WTC11 (cell line): ENCODE measurements at regions not wholly inside any gene's neighbourhood (a gene's known extent, or its start where the extent isn't known, plus 50 kb on each side); places are given as distances from the start of the nearest gene placed in this dataset.

Experiments used
- CBFB ChIP-seq: sonication (generic); formaldehyde crosslinking; IDR thresholded peaks from 2 replicates; pipeline ENCODE4 v1.8.1; 2022; ENCODE audit warnings: mild to moderate bottlenecking, low read depth, missing genetic modification reagents
- CREB1 ChIP-seq: sonication (generic); formaldehyde crosslinking; IDR thresholded peaks from 2 replicates; pipeline ENCODE4 v1.8.0; 2023; ENCODE audit warnings: mild to moderate bottlenecking, missing genetic modification reagents
- ELF4 ChIP-seq: sonication (generic); formaldehyde crosslinking; IDR thresholded peaks from 2 replicates; pipeline ENCODE4 v1.8.1; 2022; ENCODE audit warnings: low read depth, mild to moderate bottlenecking, moderate library complexity, missing genetic modification reagents
- ZNF416 ChIP-seq: fragments of 250-450 bp; sonication (Bioruptor Pico); IDR thresholded peaks from 2 replicates; pipeline ENCODE4 v1.9.0; 2021; ENCODE audit warnings: mild to moderate bottlenecking, inconsistent platforms
- TF ChIP-seq, protein P1 (sequence below): fragments of 200-600 bp; IDR thresholded peaks from 2 replicates; pipeline ENCODE4 v1.8.0; 2022; ENCODE audit warnings: antibody characterized with exemption
- TF ChIP-seq, protein P2 (sequence below): sonication (generic); formaldehyde crosslinking; conservative IDR thresholded peaks from 2 replicates; pipeline ENCODE4 v1.8.1; 2023; ENCODE audit warnings: mild to moderate bottlenecking, low read depth, missing genetic modification reagents, moderate library complexity
- TF ChIP-seq, protein P3 (sequence below): sonication (generic); formaldehyde crosslinking; IDR thresholded peaks from 2 replicates; pipeline ENCODE4 v1.8.0; 2022; ENCODE audit warnings: mild to moderate bottlenecking, missing genetic modification reagents
- TF ChIP-seq, protein P4 (sequence below): sonication (generic); formaldehyde crosslinking; conservative IDR thresholded peaks from 2 replicates; pipeline ENCODE4 v1.8.1; 2022; ENCODE audit warnings: mild to moderate bottlenecking, missing genetic modification reagents

DNA sequence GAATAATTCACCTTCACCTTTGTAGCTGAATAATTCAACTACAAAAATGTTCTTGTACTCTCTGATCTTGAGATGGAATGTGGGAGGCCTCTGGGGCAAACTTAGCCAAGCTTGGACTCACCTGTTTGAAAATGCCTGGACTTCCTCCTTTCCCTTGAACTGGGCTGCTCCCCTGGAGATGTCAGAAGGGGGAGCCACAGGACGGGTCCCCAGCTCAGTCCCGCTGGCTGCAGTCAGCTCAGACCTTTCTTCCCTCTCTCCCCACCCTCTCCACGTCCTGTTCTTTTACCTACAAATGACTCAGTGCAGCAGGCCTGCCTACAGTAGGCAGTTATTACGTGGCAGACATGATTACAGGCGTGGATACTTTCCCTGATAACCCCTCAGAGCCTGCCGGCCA, 131.5 kb upstream of the RALGAPA2 start:
- TF ChIP-seq, protein P1, sequence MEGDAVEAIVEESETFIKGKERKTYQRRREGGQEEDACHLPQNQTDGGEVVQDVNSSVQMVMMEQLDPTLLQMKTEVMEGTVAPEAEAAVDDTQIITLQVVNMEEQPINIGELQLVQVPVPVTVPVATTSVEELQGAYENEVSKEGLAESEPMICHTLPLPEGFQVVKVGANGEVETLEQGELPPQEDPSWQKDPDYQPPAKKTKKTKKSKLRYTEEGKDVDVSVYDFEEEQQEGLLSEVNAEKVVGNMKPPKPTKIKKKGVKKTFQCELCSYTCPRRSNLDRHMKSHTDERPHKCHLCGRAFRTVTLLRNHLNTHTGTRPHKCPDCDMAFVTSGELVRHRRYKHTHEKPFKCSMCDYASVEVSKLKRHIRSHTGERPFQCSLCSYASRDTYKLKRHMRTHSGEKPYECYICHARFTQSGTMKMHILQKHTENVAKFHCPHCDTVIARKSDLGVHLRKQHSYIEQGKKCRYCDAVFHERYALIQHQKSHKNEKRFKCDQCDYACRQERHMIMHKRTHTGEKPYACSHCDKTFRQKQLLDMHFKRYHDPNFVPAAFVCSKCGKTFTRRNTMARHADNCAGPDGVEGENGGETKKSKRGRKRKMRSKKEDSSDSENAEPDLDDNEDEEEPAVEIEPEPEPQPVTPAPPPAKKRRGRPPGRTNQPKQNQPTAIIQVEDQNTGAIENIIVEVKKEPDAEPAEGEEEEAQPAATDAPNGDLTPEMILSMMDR = no peak
- TF ChIP-seq, protein P2, sequence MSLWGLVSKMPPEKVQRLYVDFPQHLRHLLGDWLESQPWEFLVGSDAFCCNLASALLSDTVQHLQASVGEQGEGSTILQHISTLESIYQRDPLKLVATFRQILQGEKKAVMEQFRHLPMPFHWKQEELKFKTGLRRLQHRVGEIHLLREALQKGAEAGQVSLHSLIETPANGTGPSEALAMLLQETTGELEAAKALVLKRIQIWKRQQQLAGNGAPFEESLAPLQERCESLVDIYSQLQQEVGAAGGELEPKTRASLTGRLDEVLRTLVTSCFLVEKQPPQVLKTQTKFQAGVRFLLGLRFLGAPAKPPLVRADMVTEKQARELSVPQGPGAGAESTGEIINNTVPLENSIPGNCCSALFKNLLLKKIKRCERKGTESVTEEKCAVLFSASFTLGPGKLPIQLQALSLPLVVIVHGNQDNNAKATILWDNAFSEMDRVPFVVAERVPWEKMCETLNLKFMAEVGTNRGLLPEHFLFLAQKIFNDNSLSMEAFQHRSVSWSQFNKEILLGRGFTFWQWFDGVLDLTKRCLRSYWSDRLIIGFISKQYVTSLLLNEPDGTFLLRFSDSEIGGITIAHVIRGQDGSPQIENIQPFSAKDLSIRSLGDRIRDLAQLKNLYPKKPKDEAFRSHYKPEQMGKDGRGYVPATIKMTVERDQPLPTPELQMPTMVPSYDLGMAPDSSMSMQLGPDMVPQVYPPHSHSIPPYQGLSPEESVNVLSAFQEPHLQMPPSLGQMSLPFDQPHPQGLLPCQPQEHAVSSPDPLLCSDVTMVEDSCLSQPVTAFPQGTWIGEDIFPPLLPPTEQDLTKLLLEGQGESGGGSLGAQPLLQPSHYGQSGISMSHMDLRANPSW = no peak
- TF ChIP-seq, protein P3, sequence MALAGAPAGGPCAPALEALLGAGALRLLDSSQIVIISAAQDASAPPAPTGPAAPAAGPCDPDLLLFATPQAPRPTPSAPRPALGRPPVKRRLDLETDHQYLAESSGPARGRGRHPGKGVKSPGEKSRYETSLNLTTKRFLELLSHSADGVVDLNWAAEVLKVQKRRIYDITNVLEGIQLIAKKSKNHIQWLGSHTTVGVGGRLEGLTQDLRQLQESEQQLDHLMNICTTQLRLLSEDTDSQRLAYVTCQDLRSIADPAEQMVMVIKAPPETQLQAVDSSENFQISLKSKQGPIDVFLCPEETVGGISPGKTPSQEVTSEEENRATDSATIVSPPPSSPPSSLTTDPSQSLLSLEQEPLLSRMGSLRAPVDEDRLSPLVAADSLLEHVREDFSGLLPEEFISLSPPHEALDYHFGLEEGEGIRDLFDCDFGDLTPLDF = no peak
- TF ChIP-seq CBFB (CRISPR knock-in tag) (no peak), ZNF416 (CRISPR knock-in tag) (no peak), CREB1 (CRISPR knock-in tag) (no peak), ELF4 (CRISPR knock-in tag) (no peak)
- TF ChIP-seq, protein P4, sequence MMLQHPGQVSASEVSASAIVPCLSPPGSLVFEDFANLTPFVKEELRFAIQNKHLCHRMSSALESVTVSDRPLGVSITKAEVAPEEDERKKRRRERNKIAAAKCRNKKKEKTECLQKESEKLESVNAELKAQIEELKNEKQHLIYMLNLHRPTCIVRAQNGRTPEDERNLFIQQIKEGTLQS (CRISPR knock-in tag) = no peak
